ENCODE measurements at regions not wholly inside any gene's neighbourhood (a gene's known extent, or its start where the extent isn't known, plus 50 kb on each side); places are given as distances from the start of the nearest gene placed in this dataset.

DNA sequence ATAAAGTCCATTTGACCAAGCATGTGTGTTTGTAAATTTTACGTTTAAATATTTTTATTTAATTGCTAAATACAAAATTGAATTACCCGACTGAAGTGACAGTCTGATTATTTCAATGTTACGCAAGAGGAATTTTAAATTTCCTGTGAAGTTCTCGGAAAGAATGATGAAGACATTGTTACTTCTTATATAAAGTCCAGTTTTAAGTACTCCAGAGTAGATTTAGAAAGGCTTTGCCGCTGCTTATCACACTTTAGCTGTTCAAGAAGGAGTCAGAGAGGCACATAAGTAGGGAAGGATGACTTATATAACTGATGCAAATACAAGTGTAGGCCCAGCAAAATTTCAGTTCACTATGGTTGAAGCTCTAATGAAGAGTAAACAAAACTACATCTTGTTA lies 265.1 kb upstream of the CITED2 start:
- no peak overlapping the region for H3K27ac ChIP-seq
- 92 to 93% methylated on average over 5 of the region's 5 CpGs for WGBS, 2 donors
- TF ChIP-seq, protein P1, sequence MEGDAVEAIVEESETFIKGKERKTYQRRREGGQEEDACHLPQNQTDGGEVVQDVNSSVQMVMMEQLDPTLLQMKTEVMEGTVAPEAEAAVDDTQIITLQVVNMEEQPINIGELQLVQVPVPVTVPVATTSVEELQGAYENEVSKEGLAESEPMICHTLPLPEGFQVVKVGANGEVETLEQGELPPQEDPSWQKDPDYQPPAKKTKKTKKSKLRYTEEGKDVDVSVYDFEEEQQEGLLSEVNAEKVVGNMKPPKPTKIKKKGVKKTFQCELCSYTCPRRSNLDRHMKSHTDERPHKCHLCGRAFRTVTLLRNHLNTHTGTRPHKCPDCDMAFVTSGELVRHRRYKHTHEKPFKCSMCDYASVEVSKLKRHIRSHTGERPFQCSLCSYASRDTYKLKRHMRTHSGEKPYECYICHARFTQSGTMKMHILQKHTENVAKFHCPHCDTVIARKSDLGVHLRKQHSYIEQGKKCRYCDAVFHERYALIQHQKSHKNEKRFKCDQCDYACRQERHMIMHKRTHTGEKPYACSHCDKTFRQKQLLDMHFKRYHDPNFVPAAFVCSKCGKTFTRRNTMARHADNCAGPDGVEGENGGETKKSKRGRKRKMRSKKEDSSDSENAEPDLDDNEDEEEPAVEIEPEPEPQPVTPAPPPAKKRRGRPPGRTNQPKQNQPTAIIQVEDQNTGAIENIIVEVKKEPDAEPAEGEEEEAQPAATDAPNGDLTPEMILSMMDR (IDR thresholded peaks at IDR 0.05) = no peak
- TF ChIP-seq POLR2A (IDR thresholded peaks at IDR 0.05) = no peak
- H3K4me3 ChIP-seq = no peak overlapping the region
- DNase-seq = no peak
- H3K4me1 ChIP-seq = peaks cover 10% of the 10 kb centered on the region
- intact Hi-C loops (cut with DNase I; ENCODE audit: low total_unique reads) = no loop called here
- no peaks in the 10 kb centered on the region for H3K9me3 ChIP-seq
- no peaks in the 10 kb centered on the region for H3K36me3 ChIP-seq (ENCODE audit: low read depth, missing control alignments)
- no peaks in the 10 kb centered on the region for H3K27me3 ChIP-seq

DNA sequence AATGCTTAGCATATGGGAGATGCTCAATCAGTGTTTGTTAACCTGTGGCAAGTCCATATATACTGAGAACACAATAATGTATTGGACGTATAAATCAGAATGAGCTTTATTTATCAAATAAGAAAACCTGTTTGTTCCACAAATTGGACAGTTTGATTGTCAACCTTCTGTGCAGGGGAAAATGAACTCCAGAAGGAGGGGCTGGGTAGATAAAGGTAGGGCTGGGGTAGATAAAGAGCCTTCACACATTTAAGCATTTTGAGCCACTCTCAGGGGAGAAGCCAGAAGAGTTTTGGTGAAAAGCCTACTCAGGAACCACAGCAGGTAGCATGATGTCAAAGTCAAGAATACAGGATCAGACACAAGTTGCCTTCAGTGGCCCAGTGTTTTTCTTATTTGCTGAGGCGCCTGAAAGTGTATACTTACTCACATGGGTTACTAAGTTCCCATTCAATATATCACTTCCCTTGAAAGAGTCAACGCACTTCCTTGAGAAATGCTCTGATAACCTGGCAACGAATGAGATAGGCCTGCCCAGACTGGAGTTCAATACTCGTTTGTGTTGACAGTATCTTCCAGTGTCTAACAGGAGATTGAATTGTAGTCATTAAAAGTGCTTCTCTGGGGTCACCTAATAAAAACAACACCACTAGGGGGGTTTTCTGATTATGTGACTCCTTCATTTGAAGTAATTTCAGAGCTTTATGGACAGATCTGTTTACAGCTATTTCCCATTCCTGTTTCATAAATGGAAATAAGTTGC lies 263.9 kb upstream of the CITED2 start:
- 77 to 82% methylated on average over 5 of the region's 5 CpGs for WGBS, 2 donors

DNA sequence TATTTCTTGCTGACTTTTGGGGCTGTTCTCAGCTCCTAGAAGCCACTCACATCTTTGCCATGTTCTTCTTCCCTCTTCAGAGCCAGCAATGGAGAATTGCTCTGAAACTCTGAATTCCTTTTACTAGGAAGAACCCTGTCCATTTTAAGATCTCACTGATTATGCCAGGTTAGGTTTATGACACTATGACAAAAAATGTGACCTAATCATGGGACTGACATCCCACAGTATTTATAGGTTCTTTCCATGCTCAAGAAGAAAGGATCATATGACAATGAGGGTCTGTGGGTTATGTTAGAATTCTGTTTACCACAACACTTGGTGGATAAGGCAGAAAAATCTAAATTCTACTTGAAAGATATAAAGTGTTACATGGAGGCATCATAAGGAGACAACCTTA lies 263.3 kb upstream of the CITED2 start:
- no peak for DNase-seq
- intact Hi-C loops (cut with DNase I; ENCODE audit: low total_unique reads) = no loop called here
- H3K27me3 ChIP-seq = no peaks in the 10 kb centered on the region
- TF ChIP-seq, protein P1 (IDR thresholded peaks at IDR 0.05) = no peak
- TF ChIP-seq POLR2A (IDR thresholded peaks at IDR 0.05) = no peak
- no peaks in the 10 kb centered on the region for H3K4me1 ChIP-seq
- H3K27ac ChIP-seq = no peak overlapping the region
- no peak overlapping the region for H3K4me3 ChIP-seq
- no peaks in the 10 kb centered on the region for H3K36me3 ChIP-seq (ENCODE audit: low read depth, missing control alignments)
- H3K9me3 ChIP-seq = no peaks in the 10 kb centered on the region

More for the DNA sequence above, 263.9 kb upstream of the CITED2 start:
- H3K36me3 ChIP-seq (ENCODE audit: low read depth, missing control alignments) = no peaks in the 10 kb centered on the region
- H3K9me3 ChIP-seq = no peaks in the 10 kb centered on the region
- no peak overlapping the region for H3K27ac ChIP-seq
- H3K27me3 ChIP-seq = no peaks in the 10 kb centered on the region
- DNase-seq = no peak
- H3K4me3 ChIP-seq = no peak overlapping the region
- TF ChIP-seq, protein P1 (IDR thresholded peaks at IDR 0.05) = no peak
- TF ChIP-seq POLR2A (IDR thresholded peaks at IDR 0.05) = no peak
- intact Hi-C loops (cut with DNase I; ENCODE audit: low total_unique reads) = no loop called here
- no peaks in the 10 kb centered on the region for H3K4me1 ChIP-seq

DNA sequence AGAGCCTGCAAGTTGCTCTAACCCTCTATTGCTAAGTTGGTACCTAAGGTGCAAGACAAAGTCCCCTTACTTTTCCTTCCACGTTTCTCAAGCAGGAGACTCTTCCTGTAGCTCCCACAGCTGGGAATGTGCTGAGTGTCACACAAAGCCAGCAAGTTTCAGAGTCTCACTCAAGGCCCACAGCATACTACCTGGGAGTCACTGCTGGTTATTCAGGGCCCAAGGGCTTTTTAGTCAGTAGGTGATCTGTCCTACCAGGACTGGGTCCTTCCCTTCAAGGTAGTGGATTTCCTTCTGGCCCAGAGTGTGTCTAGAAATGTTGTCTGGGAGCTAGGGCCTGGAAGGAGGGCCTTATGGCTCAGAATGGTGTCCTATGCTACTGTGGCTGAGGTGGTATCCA lies 261.9 kb upstream of the CITED2 start:
- intact Hi-C loops (cut with DNase I; ENCODE audit: low total_unique reads) = no loop called here
- H3K4me3 ChIP-seq = no peak overlapping the region
- 78 to 94% methylated on average over 1 of the region's 1 CpG for WGBS, 2 donors
- H3K27ac ChIP-seq = no peak overlapping the region
- H3K36me3 ChIP-seq (ENCODE audit: low read depth, missing control alignments) = no peaks in the 10 kb centered on the region
- H3K9me3 ChIP-seq = no peaks in the 10 kb centered on the region
- TF ChIP-seq, protein P1 (IDR thresholded peaks at IDR 0.05) = no peak
- TF ChIP-seq POLR2A (IDR thresholded peaks at IDR 0.05) = no peak
- H3K27me3 ChIP-seq = no peaks in the 10 kb centered on the region
- H3K4me1 ChIP-seq = no peaks in the 10 kb centered on the region
- DNase-seq = no peak
